ENCODE measurements at regions not wholly inside any gene's neighbourhood (a gene's known extent, or its start where the extent isn't known, plus 50 kb on each side); places are given as distances from the start of the nearest gene placed in this dataset.

DNA sequence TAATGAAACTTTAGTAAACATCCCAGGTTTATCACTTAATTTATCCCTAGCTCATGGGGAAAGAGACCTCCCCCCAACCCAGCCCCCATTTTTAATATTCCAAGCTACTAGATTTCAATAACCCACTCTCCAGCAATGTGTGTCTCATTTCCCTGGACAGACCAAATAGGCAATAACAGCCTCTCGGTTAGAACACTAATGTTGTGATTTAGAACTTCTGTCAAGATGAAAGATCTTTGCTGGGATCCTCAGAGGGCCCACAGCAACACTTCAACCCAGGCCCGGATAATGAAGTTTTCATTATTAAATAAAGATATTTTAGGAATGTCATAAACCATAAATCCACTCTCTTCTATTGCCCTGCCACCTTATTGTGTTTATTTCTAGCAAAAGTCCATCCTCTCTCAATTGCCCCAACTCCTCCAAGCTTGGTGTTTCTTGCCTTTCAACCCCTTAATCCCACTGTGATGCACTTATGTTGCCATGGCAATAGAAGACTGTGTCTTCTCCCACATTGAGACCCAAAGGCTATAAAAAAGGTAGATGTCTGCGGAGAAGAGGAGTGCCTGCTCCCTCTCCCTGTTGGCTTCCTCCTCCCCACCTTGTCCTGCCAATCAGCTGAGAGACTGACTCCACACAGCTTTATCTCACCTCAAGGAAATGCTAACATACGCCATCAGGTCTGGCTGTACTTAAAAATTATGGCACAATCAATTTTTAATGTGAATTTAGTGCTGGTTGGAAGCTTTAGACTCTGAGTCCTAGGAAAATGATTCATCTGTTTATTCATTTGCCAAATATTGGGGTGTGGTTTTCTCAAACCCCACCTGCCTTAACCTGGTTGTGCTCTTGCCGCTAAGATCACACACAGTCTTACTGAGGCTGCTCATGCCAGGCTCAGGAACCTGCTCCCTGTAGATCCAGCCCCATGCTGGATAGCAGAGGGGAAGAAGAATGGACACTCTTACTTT, 258.3 kb upstream of the CAMK1G start:
- DNase-seq (ENCODE audit: low read depth in 2 of 2): no peak

DNA sequence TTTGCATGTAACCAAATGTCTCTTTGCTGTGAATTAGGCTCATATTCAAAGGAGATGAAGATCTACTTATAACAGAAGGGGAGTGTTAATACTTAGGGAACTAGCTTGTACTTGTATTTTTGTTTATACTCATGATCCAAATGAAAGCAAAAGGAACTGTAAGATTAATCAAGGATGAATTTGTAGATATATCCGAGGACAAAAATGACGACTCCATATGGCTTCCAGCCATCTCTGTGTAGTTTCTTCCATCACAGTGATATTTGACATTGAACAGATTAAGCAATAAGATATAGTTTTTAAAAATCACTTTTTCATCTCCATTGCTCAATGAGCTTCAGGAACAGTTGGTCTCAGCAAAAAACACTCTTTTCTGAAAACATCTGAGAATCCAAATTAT, 257.4 kb upstream of the CAMK1G start:
- no peak for DNase-seq (ENCODE audit: low read depth in 2 of 2)

DNA sequence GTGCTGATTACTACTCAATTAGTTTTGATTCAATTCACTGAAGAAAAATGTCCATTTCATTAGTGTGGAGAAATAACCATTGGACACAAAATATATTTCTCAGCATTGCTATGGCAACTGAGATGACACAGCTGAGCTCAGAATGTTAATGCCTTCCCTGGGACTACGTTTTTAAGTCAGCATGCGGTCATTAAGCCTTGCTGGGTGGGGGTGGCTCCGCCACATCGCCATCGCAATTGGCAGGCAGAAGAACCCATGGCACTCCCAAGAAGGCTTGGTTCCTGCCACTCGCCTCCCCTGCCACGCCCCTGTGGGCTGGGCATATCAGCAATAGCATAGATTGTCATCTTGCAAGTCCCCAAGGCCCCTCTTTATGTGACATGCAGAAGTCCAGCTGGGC, 256.7 kb upstream of the CAMK1G start:
- no peak for DNase-seq (ENCODE audit: low read depth in 2 of 2)

DNA sequence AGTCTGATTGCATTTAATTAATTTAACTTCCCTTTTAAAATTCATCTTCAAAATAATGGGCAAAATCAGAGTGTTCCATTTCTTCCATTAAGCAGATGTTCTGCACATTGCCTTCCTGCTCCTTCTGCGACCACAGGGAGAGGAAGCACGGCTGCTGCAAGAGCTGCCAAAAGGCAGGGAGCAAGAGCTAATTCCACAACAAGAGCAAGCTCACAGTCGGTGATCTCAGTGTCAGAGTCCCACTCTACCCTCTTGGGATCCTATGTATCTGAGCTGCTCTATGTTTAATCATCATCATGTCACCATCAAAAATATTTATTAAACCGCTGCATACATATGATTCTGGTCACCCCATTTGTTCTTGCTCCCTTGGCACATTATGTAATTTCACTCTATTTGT, 255.3 kb upstream of the CAMK1G start:
- DNase-seq (ENCODE audit: low read depth in 2 of 2): no peak

DNA sequence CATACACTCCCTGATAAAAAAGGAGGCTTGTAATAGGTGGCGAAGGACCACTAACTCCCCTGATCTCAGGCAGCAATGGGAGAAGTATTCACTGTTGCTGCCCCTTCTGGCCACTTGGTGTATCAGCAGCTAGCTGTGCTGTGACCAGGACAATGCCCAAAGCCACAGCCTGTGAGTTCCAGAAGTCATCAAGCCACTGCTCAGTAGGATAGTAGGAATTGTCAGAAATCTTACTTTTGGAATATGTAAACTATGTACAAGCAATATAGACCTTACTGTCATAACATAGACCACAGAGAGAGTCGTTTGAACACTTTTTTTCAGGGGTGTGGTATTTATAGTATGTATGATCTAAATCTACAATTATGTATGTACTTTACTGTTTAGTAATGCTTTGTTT, 248.3 kb upstream of the CAMK1G start:
- DNase-seq (ENCODE audit: low read depth in 2 of 2): no peak

DNA sequence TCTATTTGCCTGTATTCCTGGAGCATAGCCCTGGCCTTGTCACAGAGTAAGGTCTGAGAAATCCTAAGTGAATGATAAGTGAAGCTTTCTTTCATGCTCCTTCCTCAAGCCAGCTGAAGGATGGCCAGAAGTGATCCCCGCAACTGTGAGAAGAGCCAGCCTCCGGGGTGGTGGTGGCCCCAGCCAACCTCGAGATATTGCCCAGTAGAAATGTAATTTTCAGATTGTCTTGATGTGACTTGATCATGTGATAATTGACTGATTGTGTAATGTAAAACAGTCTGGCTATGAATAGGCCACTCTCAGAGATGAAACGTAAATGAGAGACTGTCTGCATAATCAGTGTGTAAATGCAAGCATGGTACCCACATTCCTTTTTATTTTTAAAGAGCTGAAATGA, 242.4 kb upstream of the CAMK1G start:
- no peak for DNase-seq (ENCODE audit: low read depth in 2 of 2)

DNA sequence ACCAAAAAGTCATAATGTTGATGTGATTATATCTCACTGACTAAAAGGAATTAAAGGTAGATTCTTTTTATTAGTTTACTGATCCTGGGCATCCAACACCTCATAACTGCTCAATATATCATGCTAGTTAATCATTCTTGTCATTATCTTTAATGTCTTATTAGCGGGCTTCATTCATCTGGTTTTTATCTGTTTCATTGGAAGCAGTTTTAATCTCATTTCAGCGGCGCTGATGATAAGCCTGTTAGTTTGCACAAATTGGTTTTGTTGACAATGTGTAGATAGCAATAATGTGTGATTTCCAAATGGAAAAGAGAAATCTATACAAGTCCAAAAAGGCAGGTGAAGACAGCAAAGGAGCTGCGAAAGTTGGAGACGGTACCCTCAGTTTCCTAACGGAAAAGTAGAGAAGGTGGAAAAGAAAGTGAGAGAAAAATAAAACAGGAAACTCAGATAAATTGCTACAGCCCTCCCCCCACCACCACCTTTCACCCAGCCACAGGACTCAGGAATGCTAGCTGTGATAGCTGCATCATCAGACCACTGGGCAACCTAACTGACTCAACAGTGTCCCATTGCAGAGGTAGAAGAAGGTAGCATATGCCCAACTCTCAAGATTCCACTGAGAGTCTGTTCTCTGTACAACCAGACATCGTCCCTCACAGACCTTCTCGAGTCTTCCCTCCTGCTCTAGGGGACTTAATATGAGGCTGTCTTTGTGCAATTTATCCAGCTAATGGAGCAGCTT, 241.7 kb upstream of the CAMK1G start:
- no peak for DNase-seq (ENCODE audit: low read depth in 2 of 2)

DNA sequence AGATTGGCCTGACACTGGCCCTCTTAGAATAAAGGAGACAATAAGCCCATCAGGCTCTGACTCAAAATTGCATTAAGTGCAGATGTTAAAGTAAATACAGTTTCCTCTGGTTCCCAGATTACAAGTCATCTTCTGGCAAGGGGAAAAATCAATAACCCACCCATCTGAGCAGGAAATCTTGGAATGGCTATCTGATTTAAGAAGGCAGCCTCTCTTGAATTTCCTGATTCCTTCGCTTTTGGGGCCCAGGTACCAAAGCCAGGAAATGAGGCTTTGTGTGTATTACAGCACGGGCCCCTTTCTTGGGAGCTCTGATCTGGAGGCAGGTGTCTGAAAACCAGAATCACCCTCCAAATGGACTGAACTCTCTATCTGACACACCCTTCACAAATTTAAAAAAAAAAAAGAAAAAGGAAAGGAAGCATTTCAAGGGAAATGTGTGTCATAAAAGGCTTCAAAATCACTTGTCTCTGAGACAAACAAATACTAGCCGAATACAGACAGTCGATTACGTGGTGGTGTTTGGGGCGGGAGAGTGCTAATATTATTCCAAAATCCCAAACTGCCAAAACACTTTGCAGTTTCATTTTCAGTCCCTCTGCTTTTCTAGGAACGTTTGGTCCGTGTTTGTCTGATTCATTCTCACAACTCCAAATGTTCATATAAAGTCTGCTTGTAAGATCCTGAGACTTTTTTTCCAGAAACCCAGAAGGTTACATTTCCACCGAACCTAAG, 240.9 kb upstream of the CAMK1G start:
- no peak for DNase-seq (ENCODE audit: low read depth in 2 of 2)

DNA sequence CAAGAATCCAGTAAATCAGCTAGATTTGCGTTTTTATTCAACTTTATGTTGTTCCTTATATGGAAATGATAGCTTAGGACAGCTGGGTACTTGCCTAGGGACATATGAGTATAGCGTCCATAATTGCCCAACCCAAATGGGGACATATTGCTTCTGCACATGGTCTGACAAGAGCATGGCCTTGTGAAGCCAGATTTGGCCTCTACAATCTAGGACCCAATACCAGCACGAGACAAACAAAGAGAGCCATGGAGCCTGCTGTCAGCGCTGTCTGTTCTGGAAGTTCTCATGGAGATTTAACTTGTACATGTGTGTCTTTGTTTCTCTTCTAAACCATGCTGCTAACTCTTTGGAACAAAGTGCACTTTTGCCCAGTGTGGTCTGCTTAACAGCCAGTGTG, 240.0 kb upstream of the CAMK1G start:
- DNase-seq (ENCODE audit: low read depth in 2 of 2): no peak

DNA sequence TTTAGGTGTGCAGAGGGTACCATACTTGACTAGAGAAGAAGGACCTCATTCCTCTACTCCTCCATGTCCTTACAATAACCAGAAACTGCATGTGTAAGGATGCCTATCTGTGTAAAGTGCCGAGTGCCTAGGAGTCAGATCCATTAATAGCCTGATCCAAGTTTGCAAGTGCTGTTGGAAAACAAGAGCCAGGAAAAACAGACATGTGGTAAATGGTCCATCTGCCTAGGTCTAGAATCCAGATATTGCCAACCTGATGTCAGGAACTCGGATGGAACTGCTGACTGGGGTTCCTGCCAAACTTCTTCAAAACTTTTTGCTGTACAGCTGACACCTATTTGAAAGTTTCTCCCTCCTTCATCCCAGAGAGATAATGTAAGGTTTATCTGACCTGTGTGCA, 239.4 kb upstream of the CAMK1G start:
- no peak for DNase-seq (ENCODE audit: low read depth in 2 of 2)

DNA sequence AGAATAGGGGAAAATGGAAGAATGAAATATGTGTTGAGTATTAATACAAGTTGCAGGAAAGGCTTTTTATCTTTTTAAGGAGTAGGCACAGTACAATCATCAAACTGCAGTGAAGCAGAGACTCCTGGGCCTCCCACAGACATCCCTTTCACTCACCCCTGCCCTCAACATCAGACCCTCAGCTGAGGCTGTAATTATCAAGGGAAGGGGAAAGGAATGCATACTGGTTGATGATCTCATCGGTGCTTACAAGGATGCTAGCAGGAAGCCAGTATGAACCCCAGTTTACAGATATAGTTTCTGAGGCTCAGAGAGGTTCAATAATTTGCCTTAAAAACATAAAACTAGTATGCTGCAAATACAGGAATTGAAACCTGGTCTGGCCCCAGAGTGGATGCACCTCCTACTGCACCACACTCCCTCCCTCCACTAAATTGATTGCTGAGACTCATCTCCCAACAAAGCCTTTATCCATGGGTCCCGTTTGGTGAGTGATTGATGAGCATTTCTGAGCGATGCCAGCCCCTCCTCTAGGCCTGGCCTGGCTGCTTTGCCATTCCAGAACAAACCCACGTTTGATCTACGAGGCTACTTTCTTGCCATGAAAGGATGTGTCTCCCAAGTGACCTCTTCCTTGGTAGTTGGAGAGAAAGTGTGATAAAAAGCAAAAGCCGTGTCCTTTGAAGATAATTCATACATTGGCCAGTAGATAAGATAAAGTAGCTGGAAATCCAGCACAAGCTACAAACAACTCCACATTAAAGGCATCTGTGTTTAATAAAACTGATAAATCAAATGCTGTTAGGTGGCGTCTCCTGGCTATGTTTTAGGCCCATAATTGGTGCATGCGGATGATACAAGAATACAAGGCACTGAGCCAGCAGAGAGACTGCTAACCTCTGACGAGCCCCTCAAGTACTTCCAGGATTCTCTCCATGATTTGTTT, 233.9 kb upstream of the CAMK1G start:
- DNase-seq (ENCODE audit: low read depth in 2 of 2): no peak

DNA sequence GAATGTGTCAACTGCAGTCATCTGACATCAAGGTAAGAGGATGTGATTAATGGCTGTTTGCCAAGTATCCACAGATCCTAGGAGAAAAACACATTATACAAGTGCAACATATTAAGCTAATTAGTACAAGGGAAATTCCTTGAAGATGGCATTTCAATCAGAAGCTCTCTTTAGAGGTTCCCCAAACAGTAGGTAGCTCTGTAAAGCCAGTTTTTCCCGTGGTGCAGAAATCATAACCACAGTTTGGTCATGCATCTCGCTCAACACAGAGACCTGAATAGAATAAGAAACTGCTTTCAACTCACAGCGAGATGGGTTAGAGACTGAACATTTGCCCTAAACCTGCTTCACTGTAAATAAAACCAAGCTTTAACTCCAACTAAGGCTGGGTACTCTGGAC, 230.5 kb upstream of the CAMK1G start:
- no peak for DNase-seq (ENCODE audit: low read depth in 2 of 2)

DNA sequence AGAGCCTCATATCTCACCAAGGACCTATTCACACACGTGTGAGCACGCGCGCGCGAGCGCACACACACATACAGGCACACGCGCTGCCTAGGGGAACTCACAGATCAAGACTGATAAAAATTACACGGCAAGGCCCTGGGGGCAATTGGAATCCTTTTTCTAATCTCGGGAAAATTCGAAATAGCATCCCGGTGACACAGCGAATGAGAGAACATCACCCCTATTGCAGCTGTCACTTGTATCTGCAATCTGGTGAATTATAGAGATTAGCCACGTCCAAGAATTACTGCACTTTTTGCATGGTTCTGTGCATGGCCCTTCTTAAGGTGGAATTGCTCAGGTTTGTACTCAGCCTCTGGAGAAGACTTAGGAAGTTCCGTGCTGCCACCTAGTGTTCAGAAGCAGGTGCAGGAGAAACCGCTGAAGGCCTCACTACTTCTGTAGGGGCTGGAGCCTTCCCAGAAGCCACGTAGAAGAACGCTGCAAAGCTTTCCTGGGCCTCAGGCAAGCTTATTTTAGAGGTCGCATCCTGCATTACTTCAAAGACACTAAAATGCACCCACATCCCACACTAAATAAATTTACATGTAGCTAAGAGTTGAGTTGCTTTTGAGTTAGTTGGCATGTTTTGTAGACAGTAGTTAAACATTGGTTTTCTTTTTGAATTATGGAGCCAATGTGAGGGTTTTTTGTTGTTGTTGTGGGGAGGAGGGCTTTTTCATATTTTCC, 229.2 kb upstream of the CAMK1G start:
- DNase-seq (ENCODE audit: low read depth in 2 of 2): peak in 1 of 2 donors; percentile 6

DNA sequence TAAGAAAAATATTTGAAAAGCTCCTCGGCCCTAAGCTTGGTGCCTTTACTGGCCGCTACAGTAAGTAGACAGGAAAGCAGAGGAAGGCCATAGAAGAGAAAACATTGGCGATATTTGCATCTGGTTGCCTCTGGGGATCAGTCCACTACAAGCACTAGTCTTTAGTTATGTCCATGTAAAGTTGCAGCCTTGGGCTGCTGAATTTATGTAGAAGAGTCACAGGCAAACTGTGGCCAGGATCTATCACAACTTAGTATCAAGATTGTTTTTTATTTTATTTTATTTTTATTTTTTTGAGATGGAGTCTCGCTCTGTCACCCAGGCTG, 228.7 kb upstream of the CAMK1G start:
- DNase-seq (ENCODE audit: low read depth in 2 of 2): no peak

DNA sequence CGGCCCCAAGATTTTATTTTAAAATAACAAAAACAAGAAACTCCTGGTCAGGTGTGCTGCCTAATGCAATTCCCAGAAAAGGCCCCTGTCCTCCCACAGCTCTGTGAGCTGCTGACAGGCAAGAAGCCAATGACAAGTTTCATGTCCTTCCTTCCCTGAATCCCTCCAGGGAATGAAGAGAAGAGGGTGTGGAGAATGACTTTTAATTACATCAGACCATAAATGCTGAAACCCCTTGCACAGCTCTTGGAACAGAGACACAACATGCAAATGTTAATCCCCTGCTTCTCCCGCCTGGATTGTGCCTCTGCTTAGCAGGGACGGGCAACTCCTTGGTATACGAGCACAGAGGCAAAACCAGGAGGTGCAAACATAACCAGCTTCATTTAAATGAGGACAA, 228.1 kb upstream of the CAMK1G start:
- no peak for DNase-seq (ENCODE audit: low read depth in 2 of 2)

DNA sequence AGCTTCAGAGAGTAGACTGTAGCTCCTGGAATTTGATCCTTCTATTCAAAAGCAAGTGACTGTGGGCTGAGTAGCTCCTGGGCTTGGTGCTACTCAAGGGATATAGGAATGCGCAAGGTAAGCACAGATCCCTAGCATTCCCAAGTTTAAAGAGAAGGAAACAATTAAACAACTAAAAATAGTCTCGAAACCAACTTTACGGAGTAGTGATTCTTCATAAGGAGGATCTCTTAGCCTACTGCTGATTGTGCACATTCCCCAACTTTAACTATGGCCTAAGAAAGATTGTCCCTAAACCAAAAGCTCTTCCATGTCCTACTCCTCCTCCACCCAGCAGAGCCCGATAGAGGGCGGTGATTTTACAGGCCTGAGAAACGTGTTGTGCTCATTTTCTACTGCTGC, 226.5 kb upstream of the CAMK1G start:
- no peak for DNase-seq (ENCODE audit: low read depth in 2 of 2)

DNA sequence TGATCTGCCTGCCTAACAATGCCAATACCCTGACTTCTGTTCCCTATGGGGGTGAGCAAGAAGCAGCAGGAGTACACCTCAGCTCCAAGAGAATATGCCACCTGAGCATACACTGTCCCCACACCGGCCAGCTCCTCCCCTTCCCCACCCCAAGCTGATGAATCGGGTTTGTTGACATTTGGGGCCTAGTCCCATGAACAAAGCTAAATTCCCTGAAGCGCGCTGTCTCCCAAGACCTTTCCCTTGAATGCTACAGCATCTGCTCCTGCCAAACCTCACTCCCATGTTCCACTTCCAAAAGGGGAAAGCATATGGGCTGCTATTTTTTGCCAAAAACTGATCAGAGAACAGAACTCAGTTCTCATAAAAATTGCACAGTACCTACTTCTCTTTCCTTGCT, 220.4 kb upstream of the CAMK1G start:
- no peak for DNase-seq (ENCODE audit: low read depth in 2 of 2)

DNA sequence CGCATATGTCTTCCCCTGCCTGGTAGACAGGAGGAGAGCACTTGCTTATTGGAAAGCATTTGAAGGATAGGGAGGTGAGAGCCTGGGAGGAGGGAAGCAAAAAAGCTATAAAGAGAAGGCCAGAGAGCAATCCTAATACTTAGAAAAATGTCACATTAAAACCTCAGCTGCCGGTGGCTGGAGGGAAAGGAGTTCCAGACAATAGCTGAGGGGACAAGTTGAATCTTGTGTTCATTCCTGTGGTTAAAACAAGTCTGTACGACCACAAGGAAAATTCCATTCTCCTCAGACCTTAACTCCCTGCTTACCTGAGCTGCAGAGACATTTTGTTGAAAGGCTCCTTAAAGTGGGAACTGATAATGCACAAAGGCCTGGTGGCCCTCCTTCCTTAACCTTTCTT, 218.8 kb upstream of the CAMK1G start:
- no peak for DNase-seq (ENCODE audit: low read depth in 2 of 2)

DNA sequence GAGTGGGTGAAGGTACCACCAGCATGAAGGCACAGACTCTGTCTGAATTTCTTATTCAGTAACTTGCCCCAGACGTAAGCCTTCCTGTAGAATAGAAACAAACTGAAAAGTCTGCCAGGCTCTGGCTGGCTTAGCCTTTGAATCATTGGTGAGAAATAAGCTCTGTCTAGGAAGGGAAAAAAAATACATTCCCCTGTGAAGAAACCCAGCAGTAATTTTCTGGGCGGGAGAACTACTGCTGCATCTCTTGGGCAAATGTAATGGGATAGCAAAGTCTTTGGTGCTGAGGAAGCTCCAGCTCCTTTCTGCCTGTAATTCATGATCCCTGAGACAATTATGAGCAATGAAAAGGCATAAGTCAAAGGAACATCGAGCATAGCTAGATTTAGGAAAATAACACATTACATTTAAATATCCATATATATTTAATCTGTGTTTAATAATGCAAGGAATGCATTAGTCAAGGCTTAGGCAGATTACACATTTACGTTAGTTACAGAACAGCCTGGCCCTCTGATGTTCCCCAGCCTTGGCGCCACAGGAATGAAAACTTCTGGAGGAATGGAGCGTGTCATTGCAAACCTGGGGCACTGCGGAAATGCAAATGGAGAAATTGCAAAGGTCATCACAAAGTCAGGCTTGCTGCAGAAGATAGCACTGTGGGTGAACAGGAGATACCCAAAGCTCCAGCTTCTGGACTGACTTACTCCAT, 216.3 kb upstream of the CAMK1G start:
- no peak for DNase-seq (ENCODE audit: low read depth in 2 of 2)
